GM12891 (cell line): ENCODE measurements at regions not wholly inside any gene's neighbourhood (a gene's known extent, or its start where the extent isn't known, plus 50 kb on each side); places are given as distances from the start of the nearest gene placed in this dataset.

Source experiments
- PAX5 ChIP-seq: IDR thresholded peaks from 2 replicates; pipeline ENCODE4 v1.6.1; 2011; ENCODE audit warnings: low read length, moderate library complexity, mild to moderate bottlenecking; ENCODE audit not compliant: insufficient read depth, severe bottlenecking
- POLR2A ChIP-seq: IDR thresholded peaks from 2 replicates; pipeline ENCODE4 v1.6.1; 2011; ENCODE audit warnings: low read depth, low read length, control low read depth
- POLR2AphosphoS5 ChIP-seq: IDR thresholded peaks from 2 replicates; pipeline ENCODE4 v1.6.1; 2011; ENCODE audit warnings: low read depth, low read length, control low read depth
- POU2F2 ChIP-seq: IDR thresholded peaks from 2 replicates; pipeline ENCODE4 v1.6.1; 2011; ENCODE audit warnings: low read depth, mild to moderate bottlenecking, control low read depth, low read length, moderate library complexity
- SPI1 ChIP-seq: IDR thresholded peaks from 2 replicates; pipeline ENCODE4 v1.6.1; 2011; ENCODE audit warnings: low read depth, low read length, control low read depth
- TAF1 ChIP-seq: IDR thresholded peaks from 2 replicates; pipeline ENCODE4 v1.6.1; 2011; ENCODE audit warnings: low read depth, low read length, control low read depth

- TF ChIP-seq POLR2AphosphoS5 (no peak), POLR2A (no peak), PAX5 (no peak), SPI1 (no peak), TAF1 (no peak), POU2F2 (no peak)
Observed at GRCh38 chr9:115507148-115507547, 389.2 kb upstream of the TNC start.
